GM21576 (cell line): ENCODE measurements at regions not wholly inside any gene's neighbourhood (a gene's known extent, or its start where the extent isn't known, plus 50 kb on each side); places are given as distances from the start of the nearest gene placed in this dataset.

Experiments used
- ATAC-seq: cut with Tn5 transposase; IDR thresholded peaks from one replicate; pipeline ENCODE4 v1.9.1; 2021; ENCODE audit warnings: mild to moderate bottlenecking, moderate library complexity; ENCODE audit not compliant: unreplicated experiment

DNA sequence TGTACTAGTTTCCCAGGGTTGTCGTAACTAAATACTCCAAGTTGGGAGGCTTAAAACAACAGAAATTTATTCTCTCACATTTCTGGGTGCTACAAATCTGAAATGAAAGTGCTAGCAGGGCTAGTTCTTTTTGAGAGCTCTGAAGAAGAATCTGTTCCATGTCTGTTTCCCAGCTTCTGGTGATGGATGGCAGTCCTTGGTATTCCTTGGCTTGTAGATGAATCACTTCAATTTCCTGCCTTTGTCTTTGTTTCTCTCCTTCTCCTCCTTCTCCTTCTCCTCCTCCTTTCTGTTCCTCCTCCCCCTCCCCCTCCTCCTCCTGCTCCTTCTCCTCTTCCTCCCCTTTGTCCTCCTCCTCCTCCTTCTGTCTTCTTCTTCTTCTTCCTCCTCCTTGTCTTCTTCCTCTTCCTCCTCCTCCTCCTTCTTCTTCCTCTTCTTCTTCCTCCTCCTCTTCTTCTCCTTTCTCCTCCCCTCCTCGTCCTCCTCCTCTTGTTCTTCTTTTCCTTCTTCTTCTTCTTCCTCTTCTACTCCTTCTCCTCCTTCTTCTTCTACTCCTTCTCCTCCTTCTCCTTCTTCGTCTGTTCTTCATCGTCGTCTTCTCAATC lies 104.7 kb upstream of the ANKRD55 start:
- ATAC-seq, result no peak

DNA sequence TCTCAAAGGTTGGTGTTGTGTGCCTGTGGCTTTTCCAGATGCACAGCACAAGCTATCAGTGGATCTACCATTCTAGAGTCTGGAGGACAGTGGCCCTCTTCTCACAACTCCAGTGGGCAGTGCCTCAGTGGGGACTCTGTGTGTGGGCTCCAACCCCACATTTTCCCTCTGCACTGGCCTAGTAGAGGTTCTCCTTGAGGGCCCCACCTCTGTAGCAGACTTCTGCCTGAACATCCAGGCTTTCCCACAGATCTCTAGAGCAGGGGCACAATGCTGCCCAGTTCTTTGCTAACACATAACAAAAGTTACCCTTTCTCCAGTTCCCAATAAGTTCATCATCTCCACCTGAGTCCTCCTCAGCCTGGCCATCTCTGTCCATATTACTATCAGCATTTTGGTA lies 102.1 kb upstream of the ANKRD55 start:
- ATAC-seq, result no peak

DNA sequence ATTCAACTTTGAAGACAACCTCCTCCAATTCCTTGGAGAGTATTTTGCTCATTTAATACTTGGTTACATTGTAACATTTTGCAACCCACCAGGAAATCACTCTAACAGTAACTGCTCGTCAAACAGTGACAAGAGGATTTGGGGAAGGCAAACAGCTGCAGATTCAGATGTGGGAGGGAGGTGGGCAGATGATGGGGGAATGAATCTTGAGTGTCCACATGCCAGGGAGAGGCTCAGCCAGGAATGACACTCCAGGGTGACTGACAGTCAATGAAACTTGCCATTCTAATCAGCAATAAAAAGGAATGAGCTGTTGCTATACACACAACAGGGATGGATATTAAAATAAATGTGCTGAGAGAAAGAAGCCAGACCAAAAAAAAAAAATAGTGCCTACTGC lies 97.7 kb upstream of the ANKRD55 start:
- ATAC-seq, result no peak

DNA sequence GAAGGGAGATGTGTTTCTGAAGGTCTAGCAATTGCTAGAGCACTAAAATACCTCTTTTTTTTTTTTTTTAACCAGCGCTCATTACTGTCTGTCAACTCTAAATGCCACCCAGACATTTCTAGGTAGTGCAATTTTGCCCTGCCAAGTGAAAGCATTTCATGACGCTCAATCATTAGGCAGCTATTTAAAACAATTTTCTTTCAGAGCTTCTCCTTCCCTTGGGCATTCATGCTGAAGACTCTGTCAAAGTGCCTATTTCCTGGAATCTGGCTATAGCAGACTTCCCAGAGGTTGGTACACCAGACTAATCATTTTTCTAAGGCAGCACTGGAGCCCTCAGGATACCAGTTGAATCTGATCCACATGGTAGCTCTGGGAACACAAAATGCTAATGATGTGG lies 97.0 kb upstream of the ANKRD55 start:
- no peak for ATAC-seq

DNA sequence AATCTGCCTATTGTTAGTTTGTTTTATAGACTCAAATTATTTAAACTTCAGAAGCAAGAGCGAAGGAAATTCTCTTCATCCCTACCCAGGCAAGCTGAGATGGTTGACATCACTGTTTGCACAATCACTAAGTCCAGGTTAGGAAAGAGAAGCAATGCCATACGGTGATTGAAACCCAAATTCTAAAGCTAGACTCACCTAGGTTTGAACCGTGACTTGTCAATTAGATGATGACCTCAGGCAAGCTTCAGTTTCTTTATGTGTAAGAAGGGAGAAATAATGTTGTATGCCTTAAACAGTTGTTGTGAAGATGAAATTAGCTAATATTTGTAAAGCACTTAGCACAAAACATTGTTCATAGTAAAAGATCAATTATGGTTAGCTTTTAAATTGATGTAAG lies 96.5 kb upstream of the ANKRD55 start:
- ATAC-seq, result peak; percentile 74

DNA sequence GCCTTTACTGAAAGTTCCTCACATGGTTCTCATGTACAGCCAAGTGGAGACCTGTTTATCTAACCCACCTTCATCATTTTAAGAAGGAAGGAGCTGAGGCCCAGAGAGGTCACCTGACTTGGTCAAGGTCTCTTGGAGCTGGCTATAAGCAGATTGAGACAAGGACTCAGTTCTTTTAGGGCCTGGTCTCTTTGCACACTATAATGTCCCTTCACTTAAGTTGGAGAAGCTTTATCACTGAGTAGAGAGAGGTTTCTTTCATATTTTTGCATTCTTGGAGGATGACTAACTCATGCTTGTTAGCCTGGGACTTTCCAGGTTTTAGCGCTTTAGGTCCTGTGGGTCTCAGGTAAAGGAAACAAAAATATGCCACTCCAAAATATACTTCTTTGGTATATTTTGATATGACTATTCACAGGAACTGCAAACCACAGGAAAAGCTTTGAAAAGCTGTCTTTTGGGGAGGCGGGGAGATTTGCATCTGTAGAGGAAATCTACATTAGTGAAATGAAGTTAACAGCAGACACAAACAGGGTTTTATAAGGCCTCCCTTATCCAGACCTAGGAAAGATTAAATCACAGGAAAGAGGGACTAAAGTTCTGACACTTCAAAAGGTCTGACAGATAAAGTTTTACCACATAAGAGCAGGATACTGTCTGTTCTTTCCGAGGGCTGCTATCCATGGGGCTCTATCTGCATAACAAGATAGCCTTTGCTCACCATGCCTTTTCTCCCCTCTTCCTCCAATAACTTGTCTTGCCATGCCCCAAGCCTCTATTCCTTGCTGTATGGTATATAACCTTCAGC lies 95.8 kb upstream of the ANKRD55 start:
- ATAC-seq, result peak; percentile 41

DNA sequence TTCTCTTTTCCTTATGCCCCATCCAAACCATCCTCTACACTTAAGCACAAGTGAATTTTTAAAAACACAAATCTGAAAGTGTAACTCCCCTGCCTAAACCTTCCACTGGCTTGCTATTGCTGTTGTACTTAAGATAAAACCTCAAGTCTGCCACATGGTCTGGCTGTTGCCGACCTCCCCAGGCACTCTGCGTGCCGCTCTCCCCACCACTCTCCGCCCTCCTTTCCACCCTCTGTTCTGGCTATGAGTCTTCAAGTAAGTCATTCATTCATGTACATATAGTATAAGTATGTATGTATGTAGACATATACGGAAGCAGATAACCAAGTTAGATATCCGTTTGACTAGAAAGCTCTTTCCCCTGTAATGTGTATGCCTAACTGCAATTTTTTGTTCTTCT lies 94.7 kb upstream of the ANKRD55 start:
- ATAC-seq, result peak; percentile 37

DNA sequence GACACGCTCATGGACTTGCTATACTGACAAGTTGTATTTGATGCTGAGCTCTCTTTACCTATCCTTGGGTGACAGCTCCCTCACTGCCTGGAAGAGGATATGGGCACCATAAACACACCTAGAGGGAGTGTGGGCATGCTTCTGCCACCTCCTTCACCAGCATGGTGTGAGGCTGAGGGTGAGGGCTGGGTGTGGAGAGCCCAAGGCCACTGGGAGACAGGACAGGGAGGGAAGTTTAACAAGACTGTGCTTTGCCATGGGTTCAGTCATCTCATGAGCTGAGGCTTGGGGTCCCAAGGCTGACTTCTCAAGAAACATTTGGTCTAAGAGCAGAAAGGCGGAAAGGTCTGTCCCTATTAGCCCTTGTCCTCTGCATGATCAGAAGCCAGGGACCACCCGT lies 93.6 kb upstream of the ANKRD55 start:
- ATAC-seq, result no peak

DNA sequence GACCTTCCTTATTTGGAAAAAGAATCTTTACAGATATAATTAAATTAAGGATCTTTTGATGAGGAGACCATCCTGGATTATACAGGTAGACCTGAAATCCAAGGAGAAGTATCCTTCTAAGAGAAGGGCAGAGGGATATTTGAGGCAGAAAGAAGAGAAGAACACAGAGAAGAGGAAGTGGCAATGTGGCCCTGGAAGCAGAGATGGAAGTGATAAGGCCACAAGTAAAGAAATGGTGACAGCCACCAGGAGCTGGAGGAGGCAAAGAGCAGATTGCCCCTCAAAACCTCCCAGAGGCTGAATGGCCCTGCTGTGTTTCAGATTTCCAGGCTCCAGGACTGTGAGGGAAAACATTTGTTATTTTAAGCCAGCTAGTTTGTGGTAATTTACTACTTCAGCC lies 93.0 kb upstream of the ANKRD55 start:
- no peak for ATAC-seq

DNA sequence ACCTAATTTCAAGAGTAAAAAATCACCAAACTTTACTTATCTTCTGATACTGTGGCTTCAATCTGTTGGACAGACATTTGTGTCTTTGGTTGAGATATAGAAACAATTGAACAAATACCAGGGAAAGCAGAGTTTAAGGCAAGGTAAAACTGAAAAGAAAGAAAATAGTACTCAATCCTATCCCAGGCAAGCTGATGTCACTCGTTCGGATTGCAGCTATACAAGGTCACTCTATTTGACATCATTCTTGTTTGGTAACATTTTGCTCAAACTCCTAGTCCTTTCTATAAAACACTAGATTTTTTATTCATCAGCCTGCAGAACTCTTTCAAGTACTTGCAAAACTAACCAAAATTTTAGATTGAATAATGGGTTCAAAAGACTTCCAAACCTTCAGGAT lies 91.9 kb upstream of the ANKRD55 start:
- ATAC-seq, result no peak

DNA sequence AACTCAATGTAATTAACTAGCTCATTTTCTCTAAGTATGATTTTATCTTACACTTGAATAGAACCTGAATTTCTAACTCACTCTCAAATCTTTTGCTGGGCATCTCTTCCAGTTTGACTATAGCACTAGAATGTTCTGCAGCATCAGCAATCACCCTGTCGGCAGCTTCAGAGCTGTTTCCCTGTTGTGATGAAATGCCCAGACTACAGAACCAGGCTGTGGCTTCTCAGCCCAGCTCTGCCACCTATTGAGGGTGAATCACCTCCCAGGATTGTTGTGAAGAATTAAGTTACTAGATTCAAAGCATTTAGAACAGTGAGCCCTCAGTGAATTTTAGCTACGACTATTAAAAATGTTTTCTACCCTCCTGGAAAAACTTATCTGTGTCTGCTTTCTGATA lies 90.4 kb upstream of the ANKRD55 start:
- ATAC-seq, result no peak

DNA sequence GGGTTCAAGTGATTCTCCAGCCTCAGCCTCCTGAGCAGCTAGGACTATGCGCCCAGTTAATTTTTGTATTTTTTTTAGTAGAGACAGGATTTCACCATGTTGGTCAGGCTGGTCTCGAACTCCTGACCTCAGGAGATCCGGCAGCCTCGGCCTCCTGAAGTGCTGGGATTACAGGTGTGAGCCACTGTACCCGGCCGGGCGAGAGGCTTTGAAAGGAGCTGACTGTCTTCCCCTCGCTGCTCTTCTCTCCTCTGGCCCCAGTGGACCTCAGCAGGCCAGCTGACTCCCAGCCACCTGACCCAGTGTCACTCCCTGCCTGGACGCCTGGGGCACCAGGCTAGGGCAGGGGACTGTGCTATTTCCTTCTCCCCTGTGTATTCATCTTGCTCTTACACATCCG lies 89.5 kb upstream of the ANKRD55 start:
- no peak for ATAC-seq

DNA sequence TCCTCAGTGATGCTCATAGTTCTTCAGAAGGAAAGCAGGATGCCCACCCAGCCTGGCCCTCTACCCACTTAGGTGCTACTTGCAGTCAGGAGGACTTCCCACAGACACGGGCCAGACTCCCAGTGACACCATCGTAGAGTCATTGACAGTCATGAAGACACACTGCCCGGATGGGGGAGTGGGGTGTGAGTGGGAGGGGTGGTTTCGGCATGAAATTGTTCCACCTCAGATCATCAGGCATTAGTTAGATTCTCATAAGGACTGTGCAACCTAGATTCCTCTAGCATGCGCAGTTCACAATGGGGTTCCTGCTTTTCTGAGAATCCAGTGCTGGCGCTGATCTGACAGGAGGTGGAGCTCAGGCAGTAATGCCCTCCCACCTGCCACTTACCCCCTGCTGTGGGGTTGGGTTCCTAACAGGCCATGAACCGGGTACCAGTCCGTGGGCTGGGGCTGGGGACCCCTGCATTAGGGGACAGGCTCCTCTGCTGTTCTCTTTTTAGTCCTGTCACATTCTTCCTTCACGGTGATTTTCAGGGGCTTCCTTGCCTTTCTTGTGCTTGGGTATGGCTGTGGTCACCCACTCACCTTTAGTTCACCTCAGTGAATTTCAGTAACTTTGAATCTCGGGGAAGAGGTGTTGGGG lies 88.2 kb upstream of the ANKRD55 start:
- ATAC-seq, result no peak

DNA sequence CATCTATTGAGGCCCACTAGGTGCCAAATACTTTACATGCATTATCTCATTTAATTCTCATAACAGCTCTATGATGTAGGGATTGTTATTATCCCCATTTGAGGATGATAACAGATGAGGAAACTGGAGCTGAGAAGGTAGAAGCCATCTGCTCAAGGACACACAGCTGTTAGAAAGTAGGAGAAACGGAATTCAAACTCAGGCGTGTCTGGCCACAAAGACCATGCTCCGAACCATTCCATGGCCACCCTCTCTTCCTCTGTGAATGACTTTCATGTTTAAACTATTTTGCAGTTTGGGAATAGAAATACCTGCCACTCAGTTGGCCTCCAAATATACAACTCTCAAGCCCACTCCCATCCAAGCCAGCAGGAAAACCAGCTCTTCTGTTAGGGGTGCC lies 87.6 kb upstream of the ANKRD55 start:
- ATAC-seq, result no peak

DNA sequence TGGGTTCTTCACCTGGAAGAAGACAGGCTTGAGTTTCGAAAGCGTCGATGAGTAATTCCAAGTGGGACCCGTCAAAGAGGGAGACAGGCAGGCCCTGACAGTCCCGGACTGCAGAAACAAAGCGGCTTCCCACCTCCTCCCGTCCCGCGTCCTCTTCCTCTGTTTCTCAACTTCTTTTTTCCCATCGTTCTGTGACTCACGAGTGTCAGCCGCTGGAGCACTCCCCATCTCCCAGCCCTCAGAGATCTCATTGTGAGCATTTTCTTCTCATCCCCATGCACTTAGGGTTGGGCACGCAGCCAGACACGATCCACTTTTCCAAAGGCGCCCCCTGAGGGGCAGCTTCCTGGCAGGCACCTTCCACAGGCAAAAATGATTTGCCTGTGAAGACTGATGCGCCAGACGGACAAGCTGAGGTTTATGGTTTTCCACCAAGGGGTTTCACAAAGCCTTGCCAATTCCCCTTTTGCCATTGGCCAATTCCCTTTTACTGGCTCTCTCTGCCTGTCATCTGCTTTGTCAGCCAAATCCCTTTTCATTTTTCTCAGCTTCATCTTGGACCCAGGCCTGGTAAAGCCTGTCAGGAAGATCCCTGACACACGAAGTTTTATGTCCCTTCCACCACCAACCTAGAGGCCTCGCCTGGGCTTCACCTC lies 86.5 kb upstream of the ANKRD55 start:
- ATAC-seq, result no peak

DNA sequence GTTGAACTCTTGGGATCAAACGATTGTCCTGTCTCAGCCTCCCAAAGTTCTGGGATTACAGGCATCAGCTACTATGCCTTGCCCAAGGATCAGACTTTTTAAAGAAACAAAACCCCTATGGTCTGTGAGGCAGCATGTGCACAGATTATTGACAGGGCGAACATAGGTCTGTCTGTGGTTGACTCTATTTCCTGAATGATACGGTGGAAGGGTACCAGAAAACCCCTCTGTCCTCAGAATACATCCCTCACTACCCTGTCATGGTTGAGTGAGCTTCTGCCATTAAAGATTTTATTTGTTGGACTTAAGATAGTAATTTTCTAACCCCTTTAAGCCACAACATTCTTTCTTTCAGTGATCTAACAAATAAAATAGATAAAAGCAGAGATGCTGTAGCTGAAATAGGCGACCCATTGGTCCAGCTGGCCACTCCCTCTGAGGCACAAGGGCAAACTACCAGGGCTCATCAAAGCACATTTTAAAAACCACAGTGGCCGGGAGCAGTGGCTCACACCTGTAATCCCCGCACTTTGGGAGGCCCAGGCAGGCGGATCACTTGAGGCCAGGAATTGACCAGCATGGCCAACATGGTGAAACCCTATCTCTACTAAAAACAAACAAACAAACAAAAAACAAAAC lies 84.9 kb upstream of the ANKRD55 start:
- peak; percentile 58 for ATAC-seq

DNA sequence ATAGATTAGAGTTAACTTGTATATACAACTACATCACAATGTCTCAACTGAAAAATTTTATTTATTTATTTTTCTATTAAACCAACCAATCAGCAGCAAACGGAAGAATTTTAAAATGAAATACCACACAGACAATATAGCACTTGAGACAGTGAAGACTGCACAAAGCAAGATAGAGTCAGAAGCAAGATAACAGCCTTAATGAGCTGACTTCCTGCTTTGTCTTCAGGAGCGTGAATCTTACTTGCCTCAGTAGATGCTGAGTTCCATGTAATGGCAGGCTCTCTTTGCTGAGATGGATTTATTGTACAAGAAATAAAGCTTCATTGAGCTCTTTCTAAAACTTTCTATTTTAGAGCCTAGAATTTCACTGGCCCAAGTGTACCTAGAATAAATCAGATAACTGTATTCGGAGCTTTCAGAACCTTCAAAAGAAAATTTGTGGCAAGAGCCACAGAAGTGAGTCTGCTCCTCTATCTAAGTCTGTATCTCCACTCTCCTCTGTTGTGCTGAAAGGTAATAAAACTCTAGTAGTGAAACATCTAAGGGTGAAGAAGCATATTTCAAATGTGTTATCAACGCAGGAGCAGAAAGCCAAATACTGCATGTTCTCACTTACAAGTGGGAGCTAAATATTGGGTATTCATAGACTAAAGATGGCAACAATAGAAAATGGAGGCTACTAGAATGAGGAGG lies 83.3 kb upstream of the ANKRD55 start:
- ATAC-seq, result no peak

DNA sequence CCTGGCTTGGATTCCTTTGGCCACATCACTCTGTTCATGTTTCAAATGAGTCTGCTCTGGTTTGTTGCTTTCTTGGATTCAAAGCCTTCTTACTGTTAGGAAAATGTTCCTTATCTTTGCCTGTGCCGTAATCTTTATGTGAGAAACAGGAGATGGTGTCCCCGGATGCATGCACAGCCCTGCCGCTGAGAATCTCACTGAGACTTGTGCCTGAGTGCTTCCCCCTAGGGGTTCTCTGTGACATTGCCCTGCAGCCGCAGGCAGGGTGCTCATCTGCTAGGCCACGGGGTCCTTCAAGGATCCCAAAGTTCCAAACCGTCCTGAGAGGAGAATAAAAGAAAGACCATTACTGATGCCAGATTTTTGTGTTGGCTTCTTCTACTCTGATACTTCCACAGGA lies 81.4 kb upstream of the ANKRD55 start:
- no peak for ATAC-seq

DNA sequence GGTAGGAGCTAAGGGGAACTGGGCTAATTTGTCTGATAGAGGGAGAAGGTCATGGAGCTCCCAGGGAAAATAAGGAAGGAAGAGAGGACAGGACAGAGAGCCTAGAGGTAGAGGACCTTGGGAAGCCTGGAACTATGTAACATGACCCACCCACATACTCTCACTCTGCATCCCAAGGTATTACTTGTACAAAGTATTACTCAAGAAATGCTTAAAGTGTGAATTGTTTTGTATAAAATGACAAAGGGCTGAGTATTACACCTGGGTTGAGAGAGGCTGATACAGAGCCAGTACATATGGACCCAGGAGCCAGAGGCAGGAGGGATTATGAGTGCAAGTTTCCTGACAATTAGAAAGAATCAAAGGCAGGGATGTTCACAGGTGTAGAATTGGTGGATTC lies 80.5 kb upstream of the ANKRD55 start:
- ATAC-seq, result no peak

DNA sequence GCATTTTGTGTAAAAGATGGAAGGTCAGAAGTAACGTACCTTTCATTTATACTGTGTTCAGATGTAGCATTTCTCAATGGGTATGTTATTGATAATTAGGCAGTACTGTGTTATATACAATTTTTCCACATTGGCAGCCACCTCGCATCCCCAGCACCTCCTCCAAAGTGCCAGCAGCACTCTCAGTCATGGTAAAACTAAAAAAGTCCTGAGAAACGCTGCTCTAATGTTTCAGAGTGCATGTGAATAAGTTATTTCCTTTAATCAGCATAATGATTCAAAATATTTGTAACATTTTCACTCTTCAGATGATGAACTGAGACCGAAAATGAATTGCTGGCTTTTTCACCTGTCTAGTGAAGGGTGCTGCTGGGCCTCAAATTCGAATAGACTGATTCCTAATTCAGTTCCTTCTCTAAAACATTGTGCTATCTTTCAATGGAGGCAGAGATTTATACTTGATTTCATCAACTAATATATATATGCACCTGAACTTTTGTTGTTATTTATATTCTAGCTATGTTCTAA lies 79.9 kb upstream of the ANKRD55 start:
- ATAC-seq, result no peak
